B cell (primary cell): ENCODE measurements at regions not wholly inside any gene's neighbourhood (a gene's known extent, or its start where the extent isn't known, plus 50 kb on each side); places are given as distances from the start of the nearest gene placed in this dataset.

Source experiments
- ATAC-seq: fragments of 200-7000 bp; cut with Tn5 transposase; one replicate; pipeline ENCODE4 v1.10.0; 2021; ENCODE audit warnings: low read depth, mild to moderate bottlenecking, moderate number of reproducible peaks, moderate library complexity
- CTCF ChIA-PET: fragments of 350-600 bp; sonication (Branson Sonifier 250); formaldehyde crosslinking; loops from one replicate; lab custom pipeline; 2021; ENCODE audit warnings: antibody characterized with exemption, inconsistent platforms; lab: Charles Lee
- POLR2A ChIA-PET: fragments of 350-600 bp; sonication (Branson Sonifier 250); formaldehyde crosslinking; loops from one replicate; lab custom pipeline; 2021; ENCODE audit warnings: antibody characterized with exemption; lab: Charles Lee
- DNase-seq: peaks from one replicate; pipeline ENCODE4 v3.0.0; 2013
- H2AFZ ChIP-seq: 2 replicates; pipeline ENCODE4 v1.6.1; 2012; ENCODE audit warnings: mild to moderate bottlenecking, low read depth, low read length; ENCODE audit not compliant: insufficient read depth, poor library complexity, severe bottlenecking
- H3K27ac ChIP-seq, 2 donors: 1 replicate in 1 of 2; 2 replicates in 1 of 2; pipeline ENCODE4 v1.5.1; 2012 to 2013; ENCODE audit warnings: low read length in 2 of 2, mild to moderate bottlenecking in 2 of 2, moderate library complexity in 1 of 2
- H3K27me3 ChIP-seq, 4 experiments: fragments of 200-600 bp in 1 of 4; sonication (generic) in 1 of 4; replicated peaks in 1 of 4; 1 replicate in 2 of 4; 2 replicates in 2 of 4; pipeline versions ENCODE4 v1.6.1 to v1.7.0; 2013 to 2016; ENCODE audit warnings: low read length in 3 of 4, mild to moderate bottlenecking in 2 of 4, mixed read lengths in 1 of 4, moderate library complexity in 1 of 4; ENCODE audit not compliant: insufficient read depth in 4 of 4, control insufficient read depth in 3 of 4; ENCODE audit errors: control extremely low read depth in 1 of 4
- H3K36me3 ChIP-seq, 2 experiments: replicated peaks in 1 of 2; 1 replicate in 1 of 2; 2 replicates in 1 of 2; pipeline versions ENCODE4 v1.6.1 to v1.7.1; 2013; ENCODE audit warnings: low read length in 1 of 2; ENCODE audit not compliant: insufficient read depth in 2 of 2, control insufficient read depth in 1 of 2; ENCODE audit errors: control extremely low read depth in 1 of 2, extremely low read depth in 1 of 2
- H3K4me1 ChIP-seq, 2 donors: fragments of 200-600 bp in 1 of 2; sonication (generic) in 1 of 2; 1 replicate in 1 of 2; 2 replicates in 1 of 2; pipeline versions ENCODE4 v1.5.1 to v1.6.1; 2013 to 2017; ENCODE audit warnings: low read length in 2 of 2; ENCODE audit not compliant: control insufficient read depth in 2 of 2, insufficient read depth in 2 of 2
- H3K4me2 ChIP-seq: replicated peaks from 2 replicates; pipeline ENCODE3; 2012; ENCODE audit warnings: mild to moderate bottlenecking, low read depth, low read length; ENCODE audit not compliant: poor library complexity, severe bottlenecking
- H3K4me3 ChIP-seq, 5 experiments: fragments of 200-600 bp in 1 of 5; sonication (generic) in 1 of 5; 1 replicate in 3 of 5; 2 replicates in 2 of 5; pipeline versions ENCODE4 v1.5.1 to v1.7.0; 2011 to 2016; ENCODE audit warnings: low read length in 4 of 5, mild to moderate bottlenecking in 4 of 5, low read depth in 2 of 5, control low read depth in 1 of 5, moderate library complexity in 1 of 5; ENCODE audit not compliant: insufficient read depth in 1 of 5; ENCODE audit errors: control extremely low read depth in 1 of 5, extremely low read depth in 1 of 5
- H3K79me2 ChIP-seq: fragments of 200-600 bp; sonication (generic); one replicate; pipeline ENCODE4 v1.6.0; 2016; ENCODE audit warnings: low read length; ENCODE audit not compliant: control insufficient read depth, insufficient read depth
- H3K9ac ChIP-seq: fragments of 200-600 bp; sonication (generic); 2 replicates; pipeline ENCODE4 v1.6.1; 2017; ENCODE audit warnings: mild to moderate bottlenecking, low read length, moderate library complexity
- H3K9me3 ChIP-seq, 3 donors: one replicate each; pipeline versions ENCODE4 v1.6.1 to v1.7.1; 2013; ENCODE audit warnings: low read length in 2 of 3; ENCODE audit not compliant: control insufficient read depth in 2 of 3, insufficient read depth in 1 of 3; ENCODE audit errors: control extremely low read depth in 1 of 3
- H4K20me1 ChIP-seq: 2 replicates; pipeline ENCODE4 v1.6.0; 2012; ENCODE audit warnings: mild to moderate bottlenecking, low read length; ENCODE audit not compliant: insufficient read depth, control insufficient read depth, poor library complexity, severe bottlenecking
- H3K27ac Mint-ChIP-seq: one replicate; pipeline ENCODE4 v1.8.0; 2021; ENCODE audit warnings: mixed read lengths
- H3K27me3 Mint-ChIP-seq: one replicate; pipeline ENCODE4 v1.8.0; 2021; ENCODE audit warnings: mixed read lengths
- H3K4me1 Mint-ChIP-seq: one replicate; pipeline ENCODE4 v1.8.0; 2021; ENCODE audit warnings: mixed read lengths
- H3K4me3 Mint-ChIP-seq: one replicate; pipeline ENCODE4 v1.8.0; 2021; ENCODE audit warnings: mixed read lengths
- H3K9me3 Mint-ChIP-seq: one replicate; pipeline ENCODE4 v1.8.0; 2022; ENCODE audit warnings: mixed read lengths; ENCODE audit not compliant: insufficient read depth
- EZH2 ChIP-seq: IDR thresholded peaks from 2 replicates; pipeline ENCODE4 v1.6.1; 2012; ENCODE audit warnings: borderline replicate concordance, low read depth, mild to moderate bottlenecking, moderate library complexity, low read length; ENCODE audit not compliant: insufficient read depth, poor library complexity, severe bottlenecking
- WGBS: methylation state at CpG from one replicate; pipeline ENCODE4 v1.1.5; 2013; ENCODE audit warnings: missing lambda C conversion rate; ENCODE audit not compliant: insufficient coverage; 5-methylcytosine and 5-hydroxymethylcytosine counted together
- intact Hi-C: fragments of 100-400 bp; cut with micrococcal nuclease; formaldehyde crosslinking; loops from one replicate; pipeline ENCODE4 v1.10.0; 2022
- TF ChIP-seq, protein P1 (sequence below): fragments of 200-600 bp; IDR thresholded peaks from one replicate; pipeline ENCODE4 v1.8.0; 2022; ENCODE audit warnings: antibody characterized with exemption, mild to moderate bottlenecking

DNA sequence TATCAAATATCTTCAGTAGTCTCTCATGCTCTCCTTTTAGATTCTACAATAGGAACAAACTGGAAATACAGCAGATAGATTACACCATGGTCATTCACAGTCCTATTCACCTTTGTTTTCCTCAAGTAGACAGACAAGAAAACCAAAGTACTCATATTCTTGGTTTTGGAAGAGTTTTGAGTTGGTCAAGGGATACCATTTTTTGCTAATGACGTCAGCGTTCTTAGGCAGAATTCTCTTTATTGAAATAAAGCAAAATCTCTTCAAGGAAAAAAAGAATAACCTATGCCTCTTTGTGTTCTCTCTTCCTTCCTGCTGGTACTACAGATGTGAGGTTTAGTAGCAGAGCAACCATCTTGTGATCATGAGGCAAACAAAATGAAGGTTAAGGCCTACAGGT lies 268.3 kb upstream of the PDZRN3 start:
- Histone ChIP-seq H3K79me2 (no peaks in the 10 kb centered on the region), H3K9ac (no peak overlapping the region), H2AFZ (no peak overlapping the region), H3K27me3 (no peaks in the 10 kb centered on the region), H3K4me3 (no peak overlapping the region), H3K4me2 (no peak overlapping the region), H4K20me1 (no peaks in the 10 kb centered on the region), H3K9me3 (no peaks in the 10 kb centered on the region), H3K4me1 (no peaks in the 10 kb centered on the region), H3K36me3 (no peaks in the 10 kb centered on the region), H3K27ac (no peak overlapping the region)
- no peak overlapping the region for H3K27ac Mint-ChIP-seq
- intact Hi-C loops = no loop called here
- no peaks in the 10 kb centered on the region for H3K27me3 Mint-ChIP-seq
- peaks cover 3% of the 10 kb centered on the region for H3K9me3 Mint-ChIP-seq
- no CpG with 5 or more reads among the region's 2 CpGs for WGBS
- no peak overlapping the region for H3K4me3 Mint-ChIP-seq
- ChIA-PET CTCF (no interaction called here), POLR2A (no interaction called here)
- no peaks in the 10 kb centered on the region for H3K4me1 Mint-ChIP-seq
- TF ChIP-seq, protein P1, sequence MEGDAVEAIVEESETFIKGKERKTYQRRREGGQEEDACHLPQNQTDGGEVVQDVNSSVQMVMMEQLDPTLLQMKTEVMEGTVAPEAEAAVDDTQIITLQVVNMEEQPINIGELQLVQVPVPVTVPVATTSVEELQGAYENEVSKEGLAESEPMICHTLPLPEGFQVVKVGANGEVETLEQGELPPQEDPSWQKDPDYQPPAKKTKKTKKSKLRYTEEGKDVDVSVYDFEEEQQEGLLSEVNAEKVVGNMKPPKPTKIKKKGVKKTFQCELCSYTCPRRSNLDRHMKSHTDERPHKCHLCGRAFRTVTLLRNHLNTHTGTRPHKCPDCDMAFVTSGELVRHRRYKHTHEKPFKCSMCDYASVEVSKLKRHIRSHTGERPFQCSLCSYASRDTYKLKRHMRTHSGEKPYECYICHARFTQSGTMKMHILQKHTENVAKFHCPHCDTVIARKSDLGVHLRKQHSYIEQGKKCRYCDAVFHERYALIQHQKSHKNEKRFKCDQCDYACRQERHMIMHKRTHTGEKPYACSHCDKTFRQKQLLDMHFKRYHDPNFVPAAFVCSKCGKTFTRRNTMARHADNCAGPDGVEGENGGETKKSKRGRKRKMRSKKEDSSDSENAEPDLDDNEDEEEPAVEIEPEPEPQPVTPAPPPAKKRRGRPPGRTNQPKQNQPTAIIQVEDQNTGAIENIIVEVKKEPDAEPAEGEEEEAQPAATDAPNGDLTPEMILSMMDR = no peak
- TF ChIP-seq EZH2 = no peak
- ATAC-seq (no peak), DNase-seq (no peak)

GRCh38 chr3:73885862-73886261 lies 261.1 kb upstream of the PDZRN3 start:
- intact Hi-C loops = no loop called here
- Histone ChIP-seq H4K20me1 (no peaks in the 10 kb centered on the region), H3K27me3 (no peaks in the 10 kb centered on the region), H3K4me3 (no peak overlapping the region), H3K4me2 (no peak overlapping the region), H3K9me3 (no peaks in the 10 kb centered on the region), H3K4me1 (no peaks in the 10 kb centered on the region), H3K36me3 (no peaks in the 10 kb centered on the region), H3K79me2 (no peaks in the 10 kb centered on the region), H2AFZ (no peak overlapping the region), H3K27ac (no peak overlapping the region), H3K9ac (no peak overlapping the region)
- DNase-seq (no peak), ATAC-seq (no peak)
- ChIA-PET CTCF (no interaction called here), POLR2A (no interaction called here)
- no peaks in the 10 kb centered on the region for H3K27me3 Mint-ChIP-seq
- no CpG with 5 or more reads among the region's 1 CpG for WGBS
- H3K4me1 Mint-ChIP-seq = no peaks in the 10 kb centered on the region
- H3K4me3 Mint-ChIP-seq = no peak overlapping the region
- H3K9me3 Mint-ChIP-seq = peaks cover 3% of the 10 kb centered on the region
- TF ChIP-seq, protein P1 = no peak
- no peak for TF ChIP-seq EZH2
- no peak overlapping the region for H3K27ac Mint-ChIP-seq
